ENCODE measurements at regions not wholly inside any gene's neighbourhood (a gene's known extent, or its start where the extent isn't known, plus 50 kb on each side); places are given as distances from the start of the nearest gene placed in this dataset.

- TF ChIP-seq POLR2A (IDR thresholded peaks at IDR 0.05) = no peak
- no peak for TF ChIP-seq POLR2AphosphoS5 (IDR thresholded peaks at IDR 0.05)
- no peak for TF ChIP-seq CTCF (IDR thresholded peaks at IDR 0.05)
- TF ChIP-seq EP300 (IDR thresholded peaks at IDR 0.05) = no peak
These were observed 382.3 kb upstream of the MTPN start for GRCh38 chr7:136359333-136359903.

Data from sigmoid colon (tissue), 4 donors.